GM19351 (cell line): ENCODE measurements at regions not wholly inside any gene's neighbourhood (a gene's known extent, or its start where the extent isn't known, plus 50 kb on each side); places are given as distances from the start of the nearest gene placed in this dataset.

Source experiments
- ATAC-seq: cut with Tn5 transposase; IDR thresholded peaks from one replicate; pipeline ENCODE4 v1.9.1; 2021; ENCODE audit warnings: mild to moderate bottlenecking, moderate library complexity; ENCODE audit not compliant: unreplicated experiment

GRCh38 chr6:167643223-167643622 lies 183.5 kb upstream of the AFDN start:
- ATAC-seq = no peak

GRCh38 chr6:167643716-167644115 lies 183.0 kb upstream of the AFDN start:
- ATAC-seq = no peak

- ATAC-seq = no peak
Observed at GRCh38 chr6:167644412-167645132, 182.1 kb upstream of the AFDN start.

- no peak for ATAC-seq
Observed at GRCh38 chr6:167645368-167645767, 181.3 kb upstream of the AFDN start.

GRCh38 chr6:167647306-167647705 lies 179.4 kb upstream of the AFDN start:
- no peak for ATAC-seq

GRCh38 chr6:167647737-167648470 lies 178.8 kb upstream of the AFDN start:
- no peak for ATAC-seq

GRCh38 chr6:167648501-167649278 lies 178.0 kb upstream of the AFDN start:
- no peak for ATAC-seq

GRCh38 chr6:167649476-167649875 lies 177.2 kb upstream of the AFDN start:
- ATAC-seq = no peak

- no peak for ATAC-seq
Observed at GRCh38 chr6:167650730-167651317, 175.9 kb upstream of the AFDN start.

- ATAC-seq = no peak
Observed at GRCh38 chr6:167651318-167652041, 175.2 kb upstream of the AFDN start.

GRCh38 chr6:167652042-167652700 lies 174.5 kb upstream of the AFDN start:
- no peak for ATAC-seq

GRCh38 chr6:167652701-167653095 lies 174.0 kb upstream of the AFDN start:
- ATAC-seq = no peak

- ATAC-seq = no peak
Observed at GRCh38 chr6:167653561-167653960, 173.2 kb upstream of the AFDN start.

GRCh38 chr6:167654389-167654788 lies 172.3 kb upstream of the AFDN start:
- no peak for ATAC-seq

- no peak for ATAC-seq
Observed at GRCh38 chr6:167655174-167655821, 171.4 kb upstream of the AFDN start.

- no peak for ATAC-seq
Observed at GRCh38 chr6:167658106-167658505, 168.6 kb upstream of the AFDN start.

GRCh38 chr6:167659046-167659445 lies 167.7 kb upstream of the AFDN start:
- no peak for ATAC-seq

- no peak for ATAC-seq
Observed at GRCh38 chr6:167660424-167660823, 166.3 kb upstream of the AFDN start.

GRCh38 chr6:167660944-167661551 lies 165.7 kb upstream of the AFDN start:
- no peak for ATAC-seq
